B cell (primary cell): ENCODE measurements at regions not wholly inside any gene's neighbourhood (a gene's known extent, or its start where the extent isn't known, plus 50 kb on each side); places are given as distances from the start of the nearest gene placed in this dataset.

Source experiments
- ATAC-seq: fragments of 200-7000 bp; cut with Tn5 transposase; one replicate; pipeline ENCODE4 v1.10.0; 2021; ENCODE audit warnings: low read depth, mild to moderate bottlenecking, moderate number of reproducible peaks, moderate library complexity
- CTCF ChIA-PET: fragments of 350-600 bp; sonication (Branson Sonifier 250); formaldehyde crosslinking; loops from one replicate; lab custom pipeline; 2021; ENCODE audit warnings: antibody characterized with exemption, inconsistent platforms; lab: Charles Lee
- POLR2A ChIA-PET: fragments of 350-600 bp; sonication (Branson Sonifier 250); formaldehyde crosslinking; loops from one replicate; lab custom pipeline; 2021; ENCODE audit warnings: antibody characterized with exemption; lab: Charles Lee
- DNase-seq: peaks from one replicate; pipeline ENCODE4 v3.0.0; 2013
- H2AFZ ChIP-seq: 2 replicates; pipeline ENCODE4 v1.6.1; 2012; ENCODE audit warnings: mild to moderate bottlenecking, low read depth, low read length; ENCODE audit not compliant: insufficient read depth, poor library complexity, severe bottlenecking
- H3K27ac ChIP-seq, 2 donors: 1 replicate in 1 of 2; 2 replicates in 1 of 2; pipeline ENCODE4 v1.5.1; 2012 to 2013; ENCODE audit warnings: low read length in 2 of 2, mild to moderate bottlenecking in 2 of 2, moderate library complexity in 1 of 2
- H3K27me3 ChIP-seq, 4 experiments: fragments of 200-600 bp in 1 of 4; sonication (generic) in 1 of 4; replicated peaks in 1 of 4; 1 replicate in 2 of 4; 2 replicates in 2 of 4; pipeline versions ENCODE4 v1.6.1 to v1.7.0; 2013 to 2016; ENCODE audit warnings: low read length in 3 of 4, mild to moderate bottlenecking in 2 of 4, mixed read lengths in 1 of 4, moderate library complexity in 1 of 4; ENCODE audit not compliant: insufficient read depth in 4 of 4, control insufficient read depth in 3 of 4; ENCODE audit errors: control extremely low read depth in 1 of 4
- H3K36me3 ChIP-seq, 2 experiments: replicated peaks in 1 of 2; 1 replicate in 1 of 2; 2 replicates in 1 of 2; pipeline versions ENCODE4 v1.6.1 to v1.7.1; 2013; ENCODE audit warnings: low read length in 1 of 2; ENCODE audit not compliant: insufficient read depth in 2 of 2, control insufficient read depth in 1 of 2; ENCODE audit errors: control extremely low read depth in 1 of 2, extremely low read depth in 1 of 2
- H3K4me1 ChIP-seq, 2 donors: fragments of 200-600 bp in 1 of 2; sonication (generic) in 1 of 2; 1 replicate in 1 of 2; 2 replicates in 1 of 2; pipeline versions ENCODE4 v1.5.1 to v1.6.1; 2013 to 2017; ENCODE audit warnings: low read length in 2 of 2; ENCODE audit not compliant: control insufficient read depth in 2 of 2, insufficient read depth in 2 of 2
- H3K4me2 ChIP-seq: replicated peaks from 2 replicates; pipeline ENCODE3; 2012; ENCODE audit warnings: mild to moderate bottlenecking, low read depth, low read length; ENCODE audit not compliant: poor library complexity, severe bottlenecking
- H3K4me3 ChIP-seq, 5 experiments: fragments of 200-600 bp in 1 of 5; sonication (generic) in 1 of 5; 1 replicate in 3 of 5; 2 replicates in 2 of 5; pipeline versions ENCODE4 v1.5.1 to v1.7.0; 2011 to 2016; ENCODE audit warnings: low read length in 4 of 5, mild to moderate bottlenecking in 4 of 5, low read depth in 2 of 5, control low read depth in 1 of 5, moderate library complexity in 1 of 5; ENCODE audit not compliant: insufficient read depth in 1 of 5; ENCODE audit errors: control extremely low read depth in 1 of 5, extremely low read depth in 1 of 5
- H3K79me2 ChIP-seq: fragments of 200-600 bp; sonication (generic); one replicate; pipeline ENCODE4 v1.6.0; 2016; ENCODE audit warnings: low read length; ENCODE audit not compliant: control insufficient read depth, insufficient read depth
- H3K9ac ChIP-seq: fragments of 200-600 bp; sonication (generic); 2 replicates; pipeline ENCODE4 v1.6.1; 2017; ENCODE audit warnings: mild to moderate bottlenecking, low read length, moderate library complexity
- H3K9me3 ChIP-seq, 3 donors: one replicate each; pipeline versions ENCODE4 v1.6.1 to v1.7.1; 2013; ENCODE audit warnings: low read length in 2 of 3; ENCODE audit not compliant: control insufficient read depth in 2 of 3, insufficient read depth in 1 of 3; ENCODE audit errors: control extremely low read depth in 1 of 3
- H4K20me1 ChIP-seq: 2 replicates; pipeline ENCODE4 v1.6.0; 2012; ENCODE audit warnings: mild to moderate bottlenecking, low read length; ENCODE audit not compliant: insufficient read depth, control insufficient read depth, poor library complexity, severe bottlenecking
- H3K27ac Mint-ChIP-seq: one replicate; pipeline ENCODE4 v1.8.0; 2021; ENCODE audit warnings: mixed read lengths
- H3K27me3 Mint-ChIP-seq: one replicate; pipeline ENCODE4 v1.8.0; 2021; ENCODE audit warnings: mixed read lengths
- H3K4me1 Mint-ChIP-seq: one replicate; pipeline ENCODE4 v1.8.0; 2021; ENCODE audit warnings: mixed read lengths
- H3K4me3 Mint-ChIP-seq: one replicate; pipeline ENCODE4 v1.8.0; 2021; ENCODE audit warnings: mixed read lengths
- H3K9me3 Mint-ChIP-seq: one replicate; pipeline ENCODE4 v1.8.0; 2022; ENCODE audit warnings: mixed read lengths; ENCODE audit not compliant: insufficient read depth
- EZH2 ChIP-seq: IDR thresholded peaks from 2 replicates; pipeline ENCODE4 v1.6.1; 2012; ENCODE audit warnings: borderline replicate concordance, low read depth, mild to moderate bottlenecking, moderate library complexity, low read length; ENCODE audit not compliant: insufficient read depth, poor library complexity, severe bottlenecking
- WGBS: methylation state at CpG from one replicate; pipeline ENCODE4 v1.1.5; 2013; ENCODE audit warnings: missing lambda C conversion rate; ENCODE audit not compliant: insufficient coverage; 5-methylcytosine and 5-hydroxymethylcytosine counted together
- intact Hi-C: fragments of 100-400 bp; cut with micrococcal nuclease; formaldehyde crosslinking; loops from one replicate; pipeline ENCODE4 v1.10.0; 2022
- TF ChIP-seq, protein P1 (sequence below): fragments of 200-600 bp; IDR thresholded peaks from one replicate; pipeline ENCODE4 v1.8.0; 2022; ENCODE audit warnings: antibody characterized with exemption, mild to moderate bottlenecking

DNA sequence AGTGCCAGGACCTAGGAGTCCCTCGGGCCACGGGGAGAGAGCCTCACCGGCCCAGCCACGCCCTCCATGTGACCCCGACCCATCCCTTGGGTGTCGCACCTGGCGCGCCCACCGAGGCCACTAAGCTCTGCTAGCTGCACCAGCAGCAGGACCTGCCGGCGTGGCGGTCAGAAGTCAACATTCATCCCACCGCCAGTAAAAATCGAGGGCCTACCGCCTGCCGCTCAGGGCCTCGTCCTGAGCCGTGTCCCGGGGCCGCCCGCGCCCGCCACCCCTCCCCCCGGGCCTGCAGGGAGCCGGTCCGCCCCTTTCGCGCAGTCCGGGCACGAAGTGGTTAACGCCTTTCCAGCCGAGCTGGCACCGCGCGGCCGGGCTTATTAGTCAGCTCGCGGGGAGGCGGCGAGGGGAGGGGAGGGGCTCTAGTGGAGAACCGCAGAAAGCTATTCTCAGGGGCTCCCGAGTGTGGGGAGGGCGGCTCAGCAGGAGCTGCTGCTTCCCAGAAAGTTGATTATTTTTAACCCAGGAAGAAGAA lies 124.4 kb downstream of the C9orf50 start:
- Histone ChIP-seq H3K27me3 (peaks cover 0 to 31% (median 11%) of the 10 kb centered on the region in 4 experiments), H3K9me3 (peaks cover 0 to 10% (median 0%) of the 10 kb centered on the region in 3 donors), H3K4me1 (peaks cover 20 to 21% of the 10 kb centered on the region in 2 donors), H3K36me3 (no peaks in the 10 kb centered on the region), H3K9ac (peak overlapping the region; percentile 72), H3K4me2 (peak overlapping the region; percentile 98), H3K4me3 (peak overlapping the region; percentile 46 to 63 (median 56)), H2AFZ (peak overlapping the region; percentile 57), H3K79me2 (no peaks in the 10 kb centered on the region), H4K20me1 (no peaks in the 10 kb centered on the region), H3K27ac (no peak overlapping the region)
- ChIA-PET CTCF (interaction anchor here (0.7 to 1.7 kb wide), 6 partner anchors 36 to 358 kb away, joined by 3 to 9 read pairs (median 4); no protein-coding TSS in a partner anchor), POLR2A (interaction anchor here (1.2 to 1.4 kb wide), 4 partner anchors 13 to 84 kb away, joined by 3 to 6 read pairs (median 4); no protein-coding TSS in a partner anchor)
- Mint-ChIP-seq H3K27ac (no peak overlapping the region), H3K9me3 (no peaks in the 10 kb centered on the region), H3K4me3 (peak overlapping the region; percentile 82), H3K4me1 (peaks cover 19% of the 10 kb centered on the region), H3K27me3 (peaks cover 18% of the 10 kb centered on the region)
- DNase-seq (peak; percentile 66), ATAC-seq (peak; percentile 76)
- no peak for TF ChIP-seq EZH2
- TF ChIP-seq, protein P1, sequence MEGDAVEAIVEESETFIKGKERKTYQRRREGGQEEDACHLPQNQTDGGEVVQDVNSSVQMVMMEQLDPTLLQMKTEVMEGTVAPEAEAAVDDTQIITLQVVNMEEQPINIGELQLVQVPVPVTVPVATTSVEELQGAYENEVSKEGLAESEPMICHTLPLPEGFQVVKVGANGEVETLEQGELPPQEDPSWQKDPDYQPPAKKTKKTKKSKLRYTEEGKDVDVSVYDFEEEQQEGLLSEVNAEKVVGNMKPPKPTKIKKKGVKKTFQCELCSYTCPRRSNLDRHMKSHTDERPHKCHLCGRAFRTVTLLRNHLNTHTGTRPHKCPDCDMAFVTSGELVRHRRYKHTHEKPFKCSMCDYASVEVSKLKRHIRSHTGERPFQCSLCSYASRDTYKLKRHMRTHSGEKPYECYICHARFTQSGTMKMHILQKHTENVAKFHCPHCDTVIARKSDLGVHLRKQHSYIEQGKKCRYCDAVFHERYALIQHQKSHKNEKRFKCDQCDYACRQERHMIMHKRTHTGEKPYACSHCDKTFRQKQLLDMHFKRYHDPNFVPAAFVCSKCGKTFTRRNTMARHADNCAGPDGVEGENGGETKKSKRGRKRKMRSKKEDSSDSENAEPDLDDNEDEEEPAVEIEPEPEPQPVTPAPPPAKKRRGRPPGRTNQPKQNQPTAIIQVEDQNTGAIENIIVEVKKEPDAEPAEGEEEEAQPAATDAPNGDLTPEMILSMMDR: no peak
- WGBS: 0% methylated on average over 43 of the region's 43 CpGs
- intact Hi-C loops: loop anchor here (1.0 kb wide), 3 partner anchors 8 to 386 kb away; partner anchors contain the start of gene CRAT
